GM23248 (cell line): ENCODE measurements at regions not wholly inside any gene's neighbourhood (a gene's known extent, or its start where the extent isn't known, plus 50 kb on each side); places are given as distances from the start of the nearest gene placed in this dataset.

Experiments
- DNase-seq: peaks from one replicate; pipeline ENCODE4 v3.0.0-alpha.2; 2015
- H2AFZ ChIP-seq: fragments of 200-600 bp; sonication (generic); 2 replicates; pipeline ENCODE4 v1.6.1; 2016; ENCODE audit warnings: antibody characterized with exemption
- H3F3A ChIP-seq: fragments of 200-600 bp; sonication (generic); 2 replicates; pipeline ENCODE4 v1.6.1; 2016; ENCODE audit warnings: mild to moderate bottlenecking, antibody characterized with exemption, mixed run types; ENCODE audit not compliant: insufficient read depth
- H3K27ac ChIP-seq: fragments of 200-600 bp; sonication (generic); 2 replicates; pipeline ENCODE4 v1.5.1; 2016; ENCODE audit warnings: mild to moderate bottlenecking
- H3K27me3 ChIP-seq: fragments of 200-600 bp; sonication (generic); replicated peaks from 2 replicates; pipeline ENCODE4 v1.6.1; 2016; ENCODE audit warnings: mild to moderate bottlenecking; ENCODE audit not compliant: insufficient read depth
- H3K36me3 ChIP-seq: fragments of 200-600 bp; sonication (generic); 2 replicates; pipeline ENCODE4 v1.6.1; 2016; ENCODE audit warnings: low read depth, mild to moderate bottlenecking
- H3K4me1 ChIP-seq: fragments of 200-600 bp; sonication (generic); 2 replicates; pipeline ENCODE4 v1.6.1; 2016; ENCODE audit warnings: mild to moderate bottlenecking; ENCODE audit not compliant: insufficient read depth
- H3K4me2 ChIP-seq: fragments of 200-600 bp; sonication (generic); one replicate; pipeline ENCODE4 v1.6.1; 2016; ENCODE audit warnings: mild to moderate bottlenecking; ENCODE audit not compliant: unreplicated experiment
- H3K4me3 ChIP-seq: fragments of 200-600 bp; sonication (generic); 2 replicates; pipeline ENCODE4 v1.5.1; 2016; ENCODE audit warnings: mild to moderate bottlenecking
- H3K79me2 ChIP-seq: fragments of 200-600 bp; sonication (generic); 2 replicates; pipeline ENCODE4 v1.6.1; 2016; ENCODE audit warnings: mild to moderate bottlenecking; ENCODE audit not compliant: insufficient read depth
- H3K9ac ChIP-seq: fragments of 200-600 bp; sonication (generic); 2 replicates; pipeline ENCODE4 v1.6.1; 2016; ENCODE audit warnings: mild to moderate bottlenecking
- H3K9me2 ChIP-seq: fragments of 200-600 bp; sonication (generic); 2 replicates; pipeline ENCODE4 v1.6.1; 2016; ENCODE audit warnings: mixed run types, mild to moderate bottlenecking, moderate library complexity; ENCODE audit not compliant: insufficient read depth
- H3K9me3 ChIP-seq: fragments of 200-600 bp; sonication (generic); one replicate; pipeline ENCODE4 v1.6.1; 2017; ENCODE audit warnings: low read depth
- H4K20me1 ChIP-seq: fragments of 200-600 bp; sonication (generic); 2 replicates; pipeline ENCODE4 v1.6.0; 2016; ENCODE audit not compliant: insufficient read depth
- EZH2 ChIP-seq: fragments of 200-600 bp; sonication (generic); IDR thresholded peaks from 2 replicates; pipeline ENCODE4 v1.6.1; 2018; ENCODE audit warnings: antibody characterized with exemption, mild to moderate bottlenecking; ENCODE audit not compliant: insufficient read depth, poor library complexity, severe bottlenecking
- EZH2phosphoT487 ChIP-seq: fragments of 200-600 bp; sonication (generic); IDR thresholded peaks from 2 replicates; pipeline ENCODE4 v1.6.1; 2018; ENCODE audit warnings: antibody characterized with exemption, moderate library complexity, mild to moderate bottlenecking, low read depth; ENCODE audit not compliant: insufficient read depth
- WGBS, 2 experiments: methylation state at CpG; one replicate each; pipeline ENCODE4 v1.1.6; 2015 to 2017; ENCODE audit warnings: low lambda C conversion rate in 2 of 2, low coverage in 1 of 2; ENCODE audit errors: missing lambda C conversion rate in 2 of 2; 5-methylcytosine and 5-hydroxymethylcytosine counted together
- in situ Hi-C: fragments of 300-500 bp; cut with MboI; formaldehyde crosslinking; loops from 2 replicates; pipeline ENCODE4 v1.15.0; 2020

DNA sequence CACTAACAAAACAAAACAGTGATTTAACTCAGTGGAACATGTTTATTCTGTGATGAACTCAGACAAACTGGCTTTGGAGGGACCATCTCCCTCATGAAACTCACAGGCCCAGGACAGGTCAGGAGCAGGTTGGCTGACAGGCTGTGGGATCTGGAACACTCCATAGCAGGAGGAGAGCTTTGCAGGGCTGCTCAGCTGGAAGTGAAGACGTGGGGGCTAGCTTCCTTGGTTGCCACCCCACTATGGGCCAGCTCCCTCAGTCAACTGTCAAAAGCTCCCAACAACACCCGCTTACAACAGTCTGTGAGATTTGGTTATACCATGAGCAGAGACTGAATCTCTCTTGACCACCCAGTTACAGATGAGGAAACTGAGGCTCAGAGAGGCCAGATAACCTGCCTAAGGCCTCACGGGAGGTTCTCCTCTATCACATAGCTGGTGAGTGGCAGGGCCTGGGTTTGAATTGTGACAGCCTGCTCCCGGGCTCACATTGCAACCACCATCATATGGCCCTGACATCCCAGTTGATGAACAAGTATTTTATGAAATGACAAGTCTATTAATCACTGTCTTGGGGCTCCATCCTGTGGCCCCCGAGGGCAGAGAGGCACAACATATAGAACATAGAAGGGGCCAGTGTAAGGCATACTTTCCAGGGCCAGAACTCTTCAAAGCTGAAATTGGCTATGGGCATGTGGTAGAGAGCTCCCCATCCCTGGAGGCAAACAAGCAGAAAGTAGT, 473.4 kb downstream of the MN1 start:
- 83 to 89% methylated on average over 5 of the region's 5 CpGs for WGBS, 2 experiments

DNA sequence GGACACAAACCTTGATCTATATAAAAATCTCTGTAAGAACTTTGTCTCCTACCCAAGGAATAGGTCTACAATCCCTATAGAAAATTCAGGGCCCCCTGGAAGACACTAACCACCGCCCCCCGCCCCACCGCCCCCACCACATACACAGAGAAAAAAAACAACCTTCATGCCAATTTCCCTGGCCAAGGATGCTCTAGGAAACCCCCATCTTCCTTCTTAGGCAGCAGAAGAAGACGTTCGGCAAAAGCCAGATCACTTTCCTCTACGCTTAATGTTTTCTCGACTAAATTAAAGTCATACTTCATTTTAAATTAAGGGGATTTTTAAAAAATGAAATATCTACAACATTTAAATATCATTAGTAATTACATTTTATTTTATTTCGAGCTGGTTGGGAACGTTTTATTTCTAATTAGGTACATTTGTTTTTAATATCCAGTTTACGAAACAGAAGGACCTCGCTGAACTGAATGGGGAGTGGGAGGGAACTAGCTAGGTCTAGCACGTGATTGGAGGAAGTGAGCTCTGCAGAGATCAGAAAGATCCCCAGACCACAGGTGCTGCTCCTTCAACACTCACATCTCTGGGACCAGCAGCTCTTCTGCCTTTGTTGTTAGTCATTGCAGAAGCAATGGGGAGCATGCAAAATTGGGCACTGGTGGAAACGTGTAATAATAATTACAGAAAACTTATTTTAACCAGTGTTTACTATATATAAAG, 472.3 kb downstream of the MN1 start:
- WGBS, 2 experiments: 20 to 27% methylated on average over 10 to 13 of the region's 13 CpGs
- 0 out of 2 replicates have a peak, but pooled peaks cover 3% of the 10 kb centered on the region for H3K27me3 ChIP-seq
- no peaks in the 10 kb centered on the region for H3K9me3 ChIP-seq
- H3K4me1 ChIP-seq: 0 out of 2 replicates have a peak, but pooled peaks cover 8% of the 10 kb centered on the region
- no peaks in the 10 kb centered on the region for H4K20me1 ChIP-seq
- no peak overlapping the region for H3K4me2 ChIP-seq
- in situ Hi-C loops: no loop called here
- H3K9ac ChIP-seq: no peak overlapping the region
- H3F3A ChIP-seq: no peaks in the 10 kb centered on the region
- TF ChIP-seq EZH2 (no peak), EZH2phosphoT487 (no peak)
- no peak overlapping the region for H3K27ac ChIP-seq
- H2AFZ ChIP-seq: no peak overlapping the region
- no peak for DNase-seq
- no peaks in the 10 kb centered on the region for H3K36me3 ChIP-seq
- H3K4me3 ChIP-seq: no peak overlapping the region
- H3K79me2 ChIP-seq: no peaks in the 10 kb centered on the region
- no peaks in the 10 kb centered on the region for H3K9me2 ChIP-seq

More for the DNA sequence above, 473.4 kb downstream of the MN1 start:
- Histone ChIP-seq H3K4me1 (0 out of 2 replicates have a peak, but pooled peaks cover 8% of the 10 kb centered on the region), H2AFZ (no peak overlapping the region), H3K79me2 (no peaks in the 10 kb centered on the region), H3K27ac (no peak overlapping the region), H3K9me2 (no peaks in the 10 kb centered on the region), H3K4me3 (no peak overlapping the region), H3K27me3 (peaks cover 13% of the 10 kb centered on the region), H3K4me2 (no peak overlapping the region), H3F3A (no peaks in the 10 kb centered on the region), H4K20me1 (no peaks in the 10 kb centered on the region), H3K9ac (no peak overlapping the region), H3K36me3 (no peaks in the 10 kb centered on the region), H3K9me3 (no peaks in the 10 kb centered on the region)
- TF ChIP-seq EZH2phosphoT487: no peak
- TF ChIP-seq EZH2: no peak
- in situ Hi-C loops: no loop called here
- DNase-seq: no peak

DNA sequence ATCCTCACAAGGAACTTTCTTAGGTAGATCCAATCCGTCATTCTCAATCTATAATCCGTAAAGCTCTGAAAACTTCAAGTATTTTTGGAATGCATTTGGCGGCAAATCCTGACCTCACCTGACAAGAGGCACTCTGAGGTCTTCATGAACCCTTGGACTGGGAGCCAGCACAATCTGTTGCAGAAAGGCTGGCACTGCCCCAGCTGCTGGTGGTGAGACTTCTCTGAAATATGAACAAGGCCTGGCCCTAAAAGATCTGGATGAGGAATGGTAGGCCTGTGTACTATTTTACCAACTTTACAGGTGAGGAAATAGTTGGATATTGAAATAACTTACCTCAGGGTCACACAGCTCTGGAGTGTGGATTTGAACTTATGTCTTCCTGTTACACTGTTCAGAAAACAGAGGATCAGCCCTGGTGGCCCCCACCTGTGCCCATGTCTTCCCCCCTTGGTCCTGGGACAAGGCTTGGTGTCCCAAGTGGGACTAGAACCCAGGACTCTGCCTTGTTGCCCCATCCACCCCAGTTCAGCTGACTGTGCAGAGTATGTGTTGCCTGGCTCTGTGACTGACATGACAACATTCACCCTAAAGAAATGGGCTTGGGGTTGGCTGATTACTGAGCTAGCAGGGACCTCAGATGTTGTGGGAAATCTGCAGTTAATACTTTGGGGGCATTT, 471.4 kb downstream of the MN1 start:
- Histone ChIP-seq H3K4me2 (no peak overlapping the region), H3K36me3 (no peaks in the 10 kb centered on the region), H4K20me1 (no peaks in the 10 kb centered on the region), H3K9me2 (no peaks in the 10 kb centered on the region), H3F3A (no peaks in the 10 kb centered on the region), H3K9ac (no peak overlapping the region), H3K27ac (no peak overlapping the region), H2AFZ (no peak overlapping the region), H3K9me3 (no peaks in the 10 kb centered on the region), H3K4me3 (no peak overlapping the region), H3K27me3 (no peaks in the 10 kb centered on the region), H3K79me2 (no peaks in the 10 kb centered on the region), H3K4me1 (0 out of 2 replicates have a peak, but pooled peaks cover 8% of the 10 kb centered on the region)
- no peak for TF ChIP-seq EZH2phosphoT487
- TF ChIP-seq EZH2: no peak
- 96% methylated on average over 3 of the region's 3 CpGs for WGBS, 2 experiments
- in situ Hi-C loops: loop anchor here (10.0 kb wide), 1 partner anchor 565 kb away; no protein-coding TSS in a partner anchor
- no peak for DNase-seq

DNA sequence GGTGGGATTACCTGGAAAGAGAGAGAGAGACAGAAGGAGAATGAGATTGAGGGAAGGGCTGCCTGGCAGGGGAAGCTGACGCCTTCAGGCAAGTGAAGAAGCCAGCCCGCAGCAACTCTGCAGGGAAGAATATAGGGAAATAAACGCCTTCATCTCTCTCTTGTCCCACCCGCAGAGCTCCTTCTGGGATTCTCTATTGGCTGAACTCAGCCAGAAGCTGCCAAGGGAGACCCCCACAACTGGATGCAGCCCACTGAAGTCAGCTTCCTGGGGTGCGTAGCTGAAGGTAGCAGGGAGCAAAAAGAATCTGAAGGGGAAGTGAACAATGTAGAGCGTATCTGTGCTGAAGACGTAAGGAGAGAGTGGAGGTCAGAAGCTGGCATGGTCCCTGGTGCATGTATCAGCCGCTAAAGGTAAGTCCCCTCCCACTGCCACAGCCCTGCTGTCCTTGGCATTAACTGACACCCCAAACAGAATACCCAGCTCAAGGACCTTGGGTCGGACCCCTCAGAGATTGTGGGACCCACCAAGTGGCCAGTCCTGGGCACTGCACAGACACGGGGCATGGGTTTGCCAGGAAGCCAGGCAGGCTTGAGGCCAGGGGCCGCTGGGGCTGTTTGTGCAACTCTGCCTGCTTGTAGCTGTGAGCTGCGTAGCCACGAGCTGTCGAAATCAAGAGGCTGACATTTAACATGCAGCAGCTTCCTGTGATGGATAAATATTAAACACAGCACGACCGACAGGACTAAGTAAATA, 469.9 kb downstream of the MN1 start:
- H3K4me3 ChIP-seq: no peak overlapping the region
- H3K4me1 ChIP-seq: 0 out of 2 replicates have a peak, but pooled peaks cover 8% of the 10 kb centered on the region
- no peaks in the 10 kb centered on the region for H3K36me3 ChIP-seq
- TF ChIP-seq EZH2 (no peak), EZH2phosphoT487 (no peak)
- WGBS, 2 experiments: 41 to 44% methylated on average over 16 of the region's 16 CpGs
- no peaks in the 10 kb centered on the region for H3K9me2 ChIP-seq
- no peaks in the 10 kb centered on the region for H4K20me1 ChIP-seq
- H3K4me2 ChIP-seq: no peak overlapping the region
- H3K27me3 ChIP-seq: 0 out of 2 replicates have a peak, but pooled peaks cover 2% of the 10 kb centered on the region
- no peaks in the 10 kb centered on the region for H3K79me2 ChIP-seq
- no peaks in the 10 kb centered on the region for H3K9me3 ChIP-seq
- in situ Hi-C loops: loop anchor here (10.0 kb wide), 1 partner anchor 567 kb away; no protein-coding TSS in a partner anchor
- H3F3A ChIP-seq: no peaks in the 10 kb centered on the region
- H3K9ac ChIP-seq: no peak overlapping the region
- peak; percentile 82 for DNase-seq
- H3K27ac ChIP-seq: no peak overlapping the region
- peak overlapping the region; percentile 21 for H2AFZ ChIP-seq
